SU-DHL-6 (cell line): ENCODE measurements at regions not wholly inside any gene's neighbourhood (a gene's known extent, or its start where the extent isn't known, plus 50 kb on each side); places are given as distances from the start of the nearest gene placed in this dataset.

Experiments
- EZH2phosphoT487 ChIP-seq: fragments of 200-600 bp; sonication (generic), shearing (Covaris generic); conservative IDR thresholded peaks from 2 replicates; pipeline ENCODE4 v1.6.1; 2018; ENCODE audit warnings: mild to moderate bottlenecking, antibody characterized with exemption, low read length, moderate library complexity, mixed read lengths
- TF ChIP-seq, protein P1 (sequence below): fragments of 200-600 bp; sonication (generic); IDR thresholded peaks from one replicate; pipeline ENCODE4 v1.5.1; 2017; ENCODE audit warnings: antibody characterized with exemption, mild to moderate bottlenecking, low read length, moderate library complexity; ENCODE audit not compliant: insufficient read depth, poor library complexity, severe bottlenecking

DNA sequence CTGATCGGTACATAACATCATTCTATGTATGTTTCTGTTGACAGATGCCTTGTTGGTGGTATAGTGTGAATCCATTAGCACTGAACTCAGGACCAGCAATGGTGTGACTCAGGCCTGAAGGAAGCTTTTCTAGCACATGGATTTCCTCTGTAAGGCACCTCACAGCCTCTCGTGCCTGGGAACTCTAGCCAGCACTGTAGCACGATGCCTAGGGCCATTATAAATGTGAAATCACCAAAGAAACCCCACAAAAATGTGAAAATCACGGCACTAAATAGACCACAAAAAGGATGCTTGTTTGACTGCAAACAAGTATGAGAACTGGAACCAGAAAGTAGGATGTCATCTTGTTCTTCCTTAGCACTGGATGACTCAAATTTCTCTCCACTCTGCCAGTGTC lies 63.7 kb upstream of the NKX2-2 start:
- TF ChIP-seq, protein P1, sequence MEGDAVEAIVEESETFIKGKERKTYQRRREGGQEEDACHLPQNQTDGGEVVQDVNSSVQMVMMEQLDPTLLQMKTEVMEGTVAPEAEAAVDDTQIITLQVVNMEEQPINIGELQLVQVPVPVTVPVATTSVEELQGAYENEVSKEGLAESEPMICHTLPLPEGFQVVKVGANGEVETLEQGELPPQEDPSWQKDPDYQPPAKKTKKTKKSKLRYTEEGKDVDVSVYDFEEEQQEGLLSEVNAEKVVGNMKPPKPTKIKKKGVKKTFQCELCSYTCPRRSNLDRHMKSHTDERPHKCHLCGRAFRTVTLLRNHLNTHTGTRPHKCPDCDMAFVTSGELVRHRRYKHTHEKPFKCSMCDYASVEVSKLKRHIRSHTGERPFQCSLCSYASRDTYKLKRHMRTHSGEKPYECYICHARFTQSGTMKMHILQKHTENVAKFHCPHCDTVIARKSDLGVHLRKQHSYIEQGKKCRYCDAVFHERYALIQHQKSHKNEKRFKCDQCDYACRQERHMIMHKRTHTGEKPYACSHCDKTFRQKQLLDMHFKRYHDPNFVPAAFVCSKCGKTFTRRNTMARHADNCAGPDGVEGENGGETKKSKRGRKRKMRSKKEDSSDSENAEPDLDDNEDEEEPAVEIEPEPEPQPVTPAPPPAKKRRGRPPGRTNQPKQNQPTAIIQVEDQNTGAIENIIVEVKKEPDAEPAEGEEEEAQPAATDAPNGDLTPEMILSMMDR = no peak
- no peak for TF ChIP-seq EZH2phosphoT487
